K562 (cell line): ENCODE measurements at regions not wholly inside any gene's neighbourhood (a gene's known extent, or its start where the extent isn't known, plus 50 kb on each side); places are given as distances from the start of the nearest gene placed in this dataset.

Experiments used
- ARID4B ChIP-seq: sonication (generic); formaldehyde crosslinking; IDR thresholded peaks from 2 replicates; pipeline ENCODE4 v1.8.0; 2022; ENCODE audit warnings: mild to moderate bottlenecking, missing genetic modification reagents
- HDAC3 ChIP-seq: fragments of 450-650 bp; IDR thresholded peaks from 2 replicates; pipeline ENCODE4 v1.6.1; 2018; ENCODE audit warnings: borderline replicate concordance, mild to moderate bottlenecking, moderate library complexity; ENCODE audit not compliant: partially characterized antibody
- NR3C1 ChIP-seq: sonication (generic); formaldehyde crosslinking; IDR thresholded peaks from 2 replicates; pipeline ENCODE4 v1.8.1; 2022; ENCODE audit warnings: missing genetic modification reagents
- SAP30 ChIP-seq: fragments of 200-600 bp; sonication (generic); IDR thresholded peaks from 2 replicates; pipeline ENCODE4 v1.6.1; 2012; ENCODE audit warnings: borderline replicate concordance, low read depth, mild to moderate bottlenecking, moderate library complexity, low read length, control low read depth, inconsistent platforms; ENCODE audit not compliant: insufficient read depth, poor library complexity, severe bottlenecking
- SP2 ChIP-seq: IDR thresholded peaks from 2 replicates; pipeline ENCODE4 v1.6.1; 2011; ENCODE audit warnings: mild to moderate bottlenecking, low read depth, low read length, moderate library complexity; ENCODE audit not compliant: poor library complexity, severe bottlenecking; ENCODE audit errors: extremely low read depth
- ZNF277 ChIP-seq: fragments of 250-450 bp; sonication (Bioruptor Pico); IDR thresholded peaks from 2 replicates; pipeline ENCODE4 v1.8.0; 2022; ENCODE audit warnings: inconsistent platforms, mild to moderate bottlenecking, moderate library complexity, borderline replicate concordance
- ZNF407 ChIP-seq: fragments of 450-650 bp; IDR thresholded peaks from 2 replicates; pipeline ENCODE4 v1.6.1; 2016; ENCODE audit warnings: low read depth
- ZNF511 ChIP-seq: sonication (generic); formaldehyde crosslinking; IDR thresholded peaks from 2 replicates; pipeline ENCODE4 v1.8.0; 2022; ENCODE audit warnings: mild to moderate bottlenecking, missing genetic modification reagents
- ZNF589 ChIP-seq: fragments of 200-800 bp; sonication (Bioruptor generic); IDR thresholded peaks from 2 replicates; pipeline ENCODE4 v1.6.1; 2016; ENCODE audit warnings: low read depth, missing genetic modification characterization, missing compliant biosample characterization
- ZZZ3 ChIP-seq: fragments of 450-650 bp; IDR thresholded peaks from 2 replicates; pipeline ENCODE4 v1.6.1; 2016; ENCODE audit warnings: antibody characterized with exemption, mild to moderate bottlenecking, moderate library complexity

GRCh38 chr16:85170590-85171003, 58.3 kb upstream of the CIBAR2 start (continued):
- TF ChIP-seq SAP30 (no peak), HDAC3 (no peak), ZNF277 (CRISPR knock-in tag) (no peak), ZNF407 (no peak), NR3C1 (CRISPR knock-in tag) (0 out of 2 replicates have a peak, but pooled peaks have one; percentile 79), SP2 (no peak), ZZZ3 (no peak), ARID4B (no peak; the same call in 1 of the 2 replicates), ZNF511 (CRISPR knock-in tag) (no peak), ZNF589 (no peak)
